Fibroblast of lung (primary cell): ENCODE measurements at regions not wholly inside any gene's neighbourhood (a gene's known extent, or its start where the extent isn't known, plus 50 kb on each side); places are given as distances from the start of the nearest gene placed in this dataset.

Experiments used
- DNase-seq, 2 donors: peaks; one replicate each; pipeline versions ENCODE4 v3.0.0 to v3.0.0-alpha.2; 2010; ENCODE audit warnings: low read depth in 2 of 2
- H2AFZ ChIP-seq: 2 replicates; pipeline ENCODE4 v1.5.1; 2012; ENCODE audit warnings: low read length, control low read depth, inconsistent platforms
- H3K27ac ChIP-seq: 2 replicates; pipeline ENCODE4 v1.5.1; 2011; ENCODE audit warnings: low read length, control low read depth; ENCODE audit not compliant: insufficient read depth
- H3K27me3 ChIP-seq: 2 replicates; pipeline ENCODE4 v1.5.1; 2011; ENCODE audit warnings: mild to moderate bottlenecking, low read length; ENCODE audit not compliant: control insufficient read depth, insufficient read depth
- H3K36me3 ChIP-seq: 2 replicates; pipeline ENCODE4 v1.5.1; 2011; ENCODE audit warnings: low read length; ENCODE audit not compliant: control insufficient read depth, insufficient read depth
- H3K4me1 ChIP-seq: 2 replicates; pipeline ENCODE4 v1.5.1; 2011; ENCODE audit warnings: low read length; ENCODE audit not compliant: control insufficient read depth, insufficient read depth; ENCODE audit errors: extremely low read depth
- H3K4me2 ChIP-seq: 2 replicates; pipeline ENCODE4 v1.5.1; 2011; ENCODE audit warnings: low read length, control low read depth; ENCODE audit not compliant: insufficient read depth; ENCODE audit errors: extremely low read depth
- H3K4me3 ChIP-seq, 4 experiments: fragments of 200-600 bp in 1 of 4; sonication (generic) in 1 of 4; replicated peaks in 1 of 4; 2 replicates each; pipeline ENCODE4 v1.5.1; 2011 to 2016; ENCODE audit warnings: low read length in 4 of 4, low read depth in 3 of 4, mild to moderate bottlenecking in 3 of 4, control low read depth in 2 of 4, inconsistent platforms in 1 of 4, mixed read lengths in 1 of 4; ENCODE audit not compliant: insufficient read depth in 1 of 4; ENCODE audit errors: control extremely low read depth in 1 of 4
- H3K79me2 ChIP-seq: 2 replicates; pipeline ENCODE4 v1.5.1; 2012; ENCODE audit warnings: mild to moderate bottlenecking, low read length, inconsistent platforms; ENCODE audit not compliant: control insufficient read depth, insufficient read depth
- H3K9ac ChIP-seq: 2 replicates; pipeline ENCODE4 v1.5.1; 2011; ENCODE audit warnings: mild to moderate bottlenecking, low read length, control low read depth; ENCODE audit not compliant: insufficient read depth
- H3K9me3 ChIP-seq: 2 replicates; pipeline ENCODE4 v1.5.1; 2012; ENCODE audit warnings: low read depth, low read length; ENCODE audit not compliant: control insufficient read depth, insufficient read depth
- H4K20me1 ChIP-seq: 2 replicates; pipeline ENCODE4 v1.5.1; 2011; ENCODE audit warnings: low read length; ENCODE audit not compliant: control insufficient read depth, insufficient read depth; ENCODE audit errors: extremely low read depth
- EZH2 ChIP-seq: IDR thresholded peaks from 2 replicates; pipeline ENCODE4 v1.5.1; 2012; ENCODE audit warnings: low read length, control low read depth, mild to moderate bottlenecking; ENCODE audit errors: missing control alignments
- TF ChIP-seq, protein P1 (sequence below), 2 donors: IDR thresholded peaks in 1 of 2; conservative IDR thresholded peaks in 1 of 2; 1 replicate in 1 of 2; 2 replicates in 1 of 2; pipeline ENCODE4 v1.5.1; 2011 to 2012; ENCODE audit warnings: low read length in 2 of 2, control low read depth in 1 of 2, inconsistent platforms in 1 of 2, low read depth in 1 of 2, mild to moderate bottlenecking in 1 of 2

DNA sequence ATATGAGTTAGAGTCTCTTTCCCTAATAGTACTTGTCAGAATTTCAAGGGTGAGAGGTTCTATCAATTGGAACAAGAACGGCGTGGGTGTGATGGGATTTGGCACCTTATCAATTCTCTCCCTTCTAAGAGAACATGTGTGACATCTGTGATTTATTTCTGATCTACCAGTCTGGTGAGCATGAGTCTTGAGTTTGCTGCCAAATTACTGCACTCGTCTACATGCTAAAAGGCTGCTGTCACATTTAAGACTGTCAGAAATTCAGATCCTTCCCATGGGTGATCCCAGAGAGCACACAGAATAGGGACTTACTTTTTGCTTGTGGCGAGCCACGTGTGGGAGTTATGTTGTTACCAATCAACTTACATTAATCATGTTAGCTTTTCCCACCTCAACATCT, 370.2 kb upstream of the SASH1 start:
- no peak overlapping the region for H3K27ac ChIP-seq
- H3K4me2 ChIP-seq = no peak overlapping the region
- DNase-seq = peak in 1 of 2 donors; percentile 6
- no peaks in the 10 kb centered on the region for H3K36me3 ChIP-seq
- TF ChIP-seq, protein P1, sequence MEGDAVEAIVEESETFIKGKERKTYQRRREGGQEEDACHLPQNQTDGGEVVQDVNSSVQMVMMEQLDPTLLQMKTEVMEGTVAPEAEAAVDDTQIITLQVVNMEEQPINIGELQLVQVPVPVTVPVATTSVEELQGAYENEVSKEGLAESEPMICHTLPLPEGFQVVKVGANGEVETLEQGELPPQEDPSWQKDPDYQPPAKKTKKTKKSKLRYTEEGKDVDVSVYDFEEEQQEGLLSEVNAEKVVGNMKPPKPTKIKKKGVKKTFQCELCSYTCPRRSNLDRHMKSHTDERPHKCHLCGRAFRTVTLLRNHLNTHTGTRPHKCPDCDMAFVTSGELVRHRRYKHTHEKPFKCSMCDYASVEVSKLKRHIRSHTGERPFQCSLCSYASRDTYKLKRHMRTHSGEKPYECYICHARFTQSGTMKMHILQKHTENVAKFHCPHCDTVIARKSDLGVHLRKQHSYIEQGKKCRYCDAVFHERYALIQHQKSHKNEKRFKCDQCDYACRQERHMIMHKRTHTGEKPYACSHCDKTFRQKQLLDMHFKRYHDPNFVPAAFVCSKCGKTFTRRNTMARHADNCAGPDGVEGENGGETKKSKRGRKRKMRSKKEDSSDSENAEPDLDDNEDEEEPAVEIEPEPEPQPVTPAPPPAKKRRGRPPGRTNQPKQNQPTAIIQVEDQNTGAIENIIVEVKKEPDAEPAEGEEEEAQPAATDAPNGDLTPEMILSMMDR (conservative IDR thresholded peaks at IDR 0.05 in 1 of 2, IDR thresholded peaks at IDR 0.05 in 1 of 2; ENCODE audit: low read depth in 1 of 2, low read length in 2 of 2) = no peak
- TF ChIP-seq EZH2 = no peak
- no peak overlapping the region for H3K9ac ChIP-seq
- no peaks in the 10 kb centered on the region for H3K79me2 ChIP-seq
- no peak overlapping the region for H3K4me3 ChIP-seq
- H3K9me3 ChIP-seq = no peaks in the 10 kb centered on the region
- no peaks in the 10 kb centered on the region for H3K4me1 ChIP-seq
- no peak overlapping the region for H2AFZ ChIP-seq
- H4K20me1 ChIP-seq = no peaks in the 10 kb centered on the region
- no peaks in the 10 kb centered on the region for H3K27me3 ChIP-seq

DNA sequence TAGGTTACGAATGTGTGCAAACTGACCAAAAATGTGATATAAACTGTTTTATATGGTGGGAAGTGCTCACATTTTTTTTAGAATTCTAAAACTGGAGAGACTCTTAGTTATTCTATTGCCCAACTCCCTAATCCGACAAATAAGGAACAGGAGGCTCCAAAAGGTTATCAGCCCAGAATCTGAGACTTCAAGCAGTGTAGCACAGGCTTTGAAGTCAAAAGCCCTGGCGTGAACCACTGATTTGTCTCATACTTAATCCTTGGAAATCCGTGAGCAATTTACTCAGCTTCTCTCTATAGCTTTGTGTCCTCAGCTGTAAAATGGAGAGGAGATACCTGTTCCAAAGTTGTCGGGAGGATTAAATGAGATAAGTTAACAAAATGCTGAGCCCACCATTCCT, 368.8 kb upstream of the SASH1 start:
- Histone ChIP-seq H3K27me3 (no peaks in the 10 kb centered on the region), H3K36me3 (no peaks in the 10 kb centered on the region), H4K20me1 (no peaks in the 10 kb centered on the region), H3K4me3 (no peak overlapping the region), H2AFZ (no peak overlapping the region), H3K27ac (no peak overlapping the region), H3K9me3 (no peaks in the 10 kb centered on the region), H3K4me1 (no peaks in the 10 kb centered on the region), H3K9ac (no peak overlapping the region), H3K79me2 (no peaks in the 10 kb centered on the region), H3K4me2 (no peak overlapping the region)
- DNase-seq = no peak
- TF ChIP-seq, protein P1 (conservative IDR thresholded peaks at IDR 0.05 in 1 of 2, IDR thresholded peaks at IDR 0.05 in 1 of 2; ENCODE audit: low read depth in 1 of 2, low read length in 2 of 2) = no peak
- TF ChIP-seq EZH2 = no peak

DNA sequence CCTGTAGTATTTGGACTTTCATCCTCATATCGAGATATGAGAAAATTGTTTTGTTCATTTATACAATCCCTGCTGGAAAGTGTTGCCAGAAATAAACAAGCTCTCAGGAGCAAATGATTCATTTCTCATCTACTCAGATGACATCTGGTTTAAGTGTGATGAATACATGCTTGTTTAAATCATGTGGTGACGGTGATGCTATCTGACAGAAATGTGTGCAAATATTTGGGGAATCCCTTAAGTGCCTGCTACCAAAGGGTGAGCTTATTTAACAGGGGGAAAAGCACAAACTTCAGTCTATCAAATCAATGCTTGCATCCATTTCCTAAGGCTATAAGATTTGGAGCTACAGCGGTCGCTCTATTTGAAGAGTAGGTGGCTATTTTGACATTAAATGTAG, 368.3 kb upstream of the SASH1 start:
- no peaks in the 10 kb centered on the region for H3K36me3 ChIP-seq
- H3K9me3 ChIP-seq = no peaks in the 10 kb centered on the region
- H3K27me3 ChIP-seq = no peaks in the 10 kb centered on the region
- H4K20me1 ChIP-seq = no peaks in the 10 kb centered on the region
- no peak overlapping the region for H3K27ac ChIP-seq
- no peak overlapping the region for H2AFZ ChIP-seq
- H3K79me2 ChIP-seq = no peaks in the 10 kb centered on the region
- no peak overlapping the region for H3K4me2 ChIP-seq
- peak in 1 of 2 donors; percentile 83 for DNase-seq
- no peak overlapping the region for H3K4me3 ChIP-seq
- H3K9ac ChIP-seq = no peak overlapping the region
- H3K4me1 ChIP-seq = no peaks in the 10 kb centered on the region
- TF ChIP-seq, protein P1 (conservative IDR thresholded peaks at IDR 0.05 in 1 of 2, IDR thresholded peaks at IDR 0.05 in 1 of 2; ENCODE audit: low read depth in 1 of 2, low read length in 2 of 2) = no peak
- TF ChIP-seq EZH2 = no peak
